ENCODE measurements at regions not wholly inside any gene's neighbourhood (a gene's known extent, or its start where the extent isn't known, plus 50 kb on each side); places are given as distances from the start of the nearest gene placed in this dataset.

DNA sequence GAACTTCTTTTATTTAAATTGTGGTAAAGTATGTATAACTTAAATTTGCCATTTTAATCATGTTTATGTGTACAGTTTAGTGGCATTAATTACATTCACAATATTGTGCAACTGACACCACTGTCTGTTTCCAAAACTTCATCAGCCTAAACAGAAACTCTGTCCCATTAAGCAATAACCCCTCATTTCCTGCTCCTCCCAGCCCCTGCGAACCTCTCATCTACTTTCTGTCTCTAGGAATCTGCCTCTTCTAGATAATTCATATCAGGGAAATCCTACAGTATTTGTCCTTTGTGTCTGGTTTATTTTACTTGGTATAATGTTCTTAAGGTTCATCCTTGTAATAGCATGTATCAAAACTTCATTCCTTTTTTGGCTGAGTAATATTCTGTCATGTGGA is 75.1 kb downstream of the BOLA3 start:
- TF ChIP-seq EZH2phosphoT487 (IDR thresholded peaks at IDR 0.05; ENCODE audit: low read length) = no peak
- TF ChIP-seq, protein P1, sequence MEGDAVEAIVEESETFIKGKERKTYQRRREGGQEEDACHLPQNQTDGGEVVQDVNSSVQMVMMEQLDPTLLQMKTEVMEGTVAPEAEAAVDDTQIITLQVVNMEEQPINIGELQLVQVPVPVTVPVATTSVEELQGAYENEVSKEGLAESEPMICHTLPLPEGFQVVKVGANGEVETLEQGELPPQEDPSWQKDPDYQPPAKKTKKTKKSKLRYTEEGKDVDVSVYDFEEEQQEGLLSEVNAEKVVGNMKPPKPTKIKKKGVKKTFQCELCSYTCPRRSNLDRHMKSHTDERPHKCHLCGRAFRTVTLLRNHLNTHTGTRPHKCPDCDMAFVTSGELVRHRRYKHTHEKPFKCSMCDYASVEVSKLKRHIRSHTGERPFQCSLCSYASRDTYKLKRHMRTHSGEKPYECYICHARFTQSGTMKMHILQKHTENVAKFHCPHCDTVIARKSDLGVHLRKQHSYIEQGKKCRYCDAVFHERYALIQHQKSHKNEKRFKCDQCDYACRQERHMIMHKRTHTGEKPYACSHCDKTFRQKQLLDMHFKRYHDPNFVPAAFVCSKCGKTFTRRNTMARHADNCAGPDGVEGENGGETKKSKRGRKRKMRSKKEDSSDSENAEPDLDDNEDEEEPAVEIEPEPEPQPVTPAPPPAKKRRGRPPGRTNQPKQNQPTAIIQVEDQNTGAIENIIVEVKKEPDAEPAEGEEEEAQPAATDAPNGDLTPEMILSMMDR (IDR thresholded peaks at IDR 0.05; ENCODE audit: low read length) = no peak

Data from MM.1S (cell line).